Kidney (tissue), 13 donors: ENCODE measurements at regions not wholly inside any gene's neighbourhood (a gene's known extent, or its start where the extent isn't known, plus 50 kb on each side); places are given as distances from the start of the nearest gene placed in this dataset.

Experiments used
- DNase-seq, 5 donors: peaks; one replicate each; pipeline ENCODE4 v3.0.0-alpha.2; 2013 to 2020
- FAIRE-seq: peaks from 2 replicates; lab custom pipeline; 2012; peaks lifted over from hg19 to GRCh38; lab: Jason Lieb, UNC
- H3K27ac ChIP-seq, 2 donors: one replicate each; pipeline ENCODE4 v1.7.0; 2013; ENCODE audit warnings: low read depth in 2 of 2, low read length in 2 of 2, inconsistent platforms in 1 of 2
- H3K27me3 ChIP-seq: one replicate; pipeline ENCODE4 v1.7.1; 2013; ENCODE audit warnings: low read length, inconsistent platforms; ENCODE audit not compliant: control insufficient read depth, insufficient read depth
- H3K36me3 ChIP-seq, 3 donors: one replicate each; pipeline versions ENCODE4 v1.7.0 to v1.7.1; 2013; ENCODE audit warnings: low read length in 3 of 3, control low read depth in 1 of 3, inconsistent platforms in 1 of 3; ENCODE audit not compliant: insufficient read depth in 3 of 3, control insufficient read depth in 2 of 3
- H3K4me1 ChIP-seq, 3 donors: one replicate each; pipeline versions ENCODE4 v1.7.0 to v1.7.1; 2013; ENCODE audit warnings: low read length in 3 of 3, inconsistent platforms in 1 of 3, low read depth in 1 of 3; ENCODE audit not compliant: control insufficient read depth in 2 of 3, insufficient read depth in 2 of 3
- H3K4me3 ChIP-seq, 3 donors: one replicate each; pipeline versions ENCODE4 v1.7.0 to v1.8.1; 2013; ENCODE audit warnings: low read length in 3 of 3, control low read depth in 1 of 3, inconsistent platforms in 1 of 3
- H3K9ac ChIP-seq, 3 donors: one replicate each; pipeline versions ENCODE4 v1.7.0 to v1.7.1; 2013; ENCODE audit warnings: low read length in 3 of 3, control low read depth in 1 of 3, inconsistent platforms in 1 of 3
- H3K9me3 ChIP-seq, 3 donors: one replicate each; pipeline versions ENCODE4 v1.7.0 to v1.7.1; 2013; ENCODE audit warnings: low read length in 3 of 3, control low read depth in 1 of 3, inconsistent platforms in 1 of 3; ENCODE audit not compliant: control insufficient read depth in 2 of 3, insufficient read depth in 1 of 3
- CTCF ChIP-seq: IDR thresholded peaks from 3 replicates; pipeline ENCODE4 v1.5.1; 2012; ENCODE audit warnings: mild to moderate bottlenecking, moderate library complexity, borderline replicate concordance; ENCODE audit not compliant: insufficient read depth; ENCODE audit errors: extremely low read depth
- intact Hi-C: fragments of 100-400 bp; cut with DNase I; formaldehyde crosslinking; loops from one replicate; pipeline ENCODE4 v1.11.1; 2022
- donor health status: control.
- donor health status: control.
- donor health status: control.
- donor health status: control.
- donor health status: control.
- donor health status: DM: yes; HTN: yes; CAD: no.
- donor health status: Normal renal cell carcinoma (clear cell type).

DNA sequence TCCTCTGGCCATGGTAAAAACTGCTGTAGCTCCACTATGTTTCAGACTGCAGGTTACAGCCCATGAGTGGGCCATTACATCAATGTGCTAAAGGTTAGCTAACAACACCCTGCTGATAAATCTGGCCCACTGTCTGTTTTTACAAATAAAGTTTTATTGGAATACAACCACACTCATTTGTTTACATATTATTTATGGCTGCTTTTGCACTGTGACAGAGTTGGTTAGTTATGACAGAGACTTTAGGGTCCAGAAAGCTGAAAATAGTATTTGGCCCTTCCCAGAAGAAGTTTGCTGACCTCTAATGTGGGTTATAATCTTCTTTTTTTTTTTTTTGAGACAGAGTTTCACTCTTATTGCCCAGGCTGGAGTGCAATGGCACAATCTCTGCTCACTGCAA lies 134.2 kb upstream of the PWP1 start:
- no peak for FAIRE-seq
- no peak overlapping the region for H3K27ac ChIP-seq
- intact Hi-C loops = no loop called here
- no peak for DNase-seq
- H3K9ac ChIP-seq = no peak overlapping the region
- no peaks in the 10 kb centered on the region for H3K27me3 ChIP-seq
- peaks cover 0 to 2% (median 2%) of the 10 kb centered on the region in 3 donors for H3K9me3 ChIP-seq
- no peak overlapping the region for H3K4me3 ChIP-seq
- H3K4me1 ChIP-seq = no peaks in the 10 kb centered on the region
- TF ChIP-seq CTCF = no peak
- no peaks in the 10 kb centered on the region for H3K36me3 ChIP-seq

DNA sequence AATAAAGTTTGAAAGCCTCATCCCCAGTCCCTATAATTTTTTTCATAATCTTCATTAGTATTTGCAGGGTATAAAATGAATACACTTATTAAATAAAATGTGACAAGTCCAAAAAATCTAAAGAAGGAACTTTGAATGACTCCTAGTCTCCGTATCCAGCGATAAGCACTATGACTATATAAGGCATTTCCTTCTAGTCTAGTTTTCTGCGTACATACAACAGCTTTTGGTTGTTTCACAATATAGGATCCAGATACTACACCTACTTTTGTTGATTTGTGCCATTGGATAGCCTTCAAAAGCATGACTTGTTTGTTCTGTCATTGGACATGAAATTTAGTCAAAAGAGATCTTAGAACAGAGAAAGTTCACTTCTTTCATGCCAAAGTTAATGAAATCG lies 133.3 kb upstream of the PWP1 start:
- no peak for DNase-seq
- no peak for FAIRE-seq

GRCh38 chr12:107553211-107553765 lies 132.3 kb upstream of the PWP1 start:
- Histone ChIP-seq H3K27me3 (no peaks in the 10 kb centered on the region), H3K36me3 (no peaks in the 10 kb centered on the region), H3K4me1 (no peaks in the 10 kb centered on the region), H3K9me3 (peaks cover 0 to 2% (median 2%) of the 10 kb centered on the region in 3 donors), H3K4me3 (no peak overlapping the region), H3K27ac (no peak overlapping the region), H3K9ac (no peak overlapping the region)
- TF ChIP-seq CTCF = no peak
- intact Hi-C loops = no loop called here
- FAIRE-seq = no peak
- no peak for DNase-seq

More for the DNA sequence above, 133.3 kb upstream of the PWP1 start:
- Histone ChIP-seq H3K4me1 (no peaks in the 10 kb centered on the region), H3K9me3 (peaks cover 0 to 2% (median 2%) of the 10 kb centered on the region in 3 donors), H3K9ac (no peak overlapping the region), H3K27me3 (no peaks in the 10 kb centered on the region), H3K36me3 (no peaks in the 10 kb centered on the region), H3K27ac (no peak overlapping the region), H3K4me3 (no peak overlapping the region)
- intact Hi-C loops = no loop called here
- no peak for TF ChIP-seq CTCF

- no peak for TF ChIP-seq CTCF
- intact Hi-C loops = no loop called here
Measured at GRCh38 chr12:107554941-107555340, 130.7 kb upstream of the PWP1 start.

More at GRCh38 chr12:107554941-107555340, 130.7 kb upstream of the PWP1 start:
- Histone ChIP-seq H3K27me3 (no peaks in the 10 kb centered on the region), H3K27ac (no peak overlapping the region), H3K4me1 (no peaks in the 10 kb centered on the region), H3K9me3 (no peaks in the 10 kb centered on the region), H3K4me3 (no peak overlapping the region), H3K9ac (no peak overlapping the region), H3K36me3 (no peaks in the 10 kb centered on the region)
- DNase-seq (no peak), FAIRE-seq (no peak)
